Keratinocyte (primary cell): ENCODE measurements at regions not wholly inside any gene's neighbourhood (a gene's known extent, or its start where the extent isn't known, plus 50 kb on each side); places are given as distances from the start of the nearest gene placed in this dataset.

Experiments used
- DNase-seq: peaks from one replicate; pipeline ENCODE4 v3.0.0-alpha.2; 2011; ENCODE audit warnings: low read depth, missing footprints, low spot score
- FAIRE-seq: peaks from 2 replicates; lab custom pipeline; 2011; peaks lifted over from hg19 to GRCh38; lab: Jason Lieb, UNC
- H2AFZ ChIP-seq: 2 replicates; pipeline ENCODE4 v1.6.0; 2012; ENCODE audit warnings: low read length, control low read depth, inconsistent platforms; ENCODE audit not compliant: control insufficient read depth
- H3K27ac ChIP-seq: 2 replicates; pipeline ENCODE4 v1.5.1; 2011; ENCODE audit warnings: low read length; ENCODE audit not compliant: control insufficient read depth, insufficient read depth
- H3K27me3 ChIP-seq: 3 replicates; pipeline ENCODE4 v1.6.0; 2011; ENCODE audit warnings: low read length; ENCODE audit not compliant: control insufficient read depth, insufficient read depth; ENCODE audit errors: extremely low read depth
- H3K36me3 ChIP-seq, 2 experiments: 2 replicates in 1 of 2; 3 replicates in 1 of 2; pipeline ENCODE4 v1.5.1; 2011; ENCODE audit warnings: low read length in 2 of 2, mild to moderate bottlenecking in 1 of 2; ENCODE audit not compliant: control insufficient read depth in 2 of 2, insufficient read depth in 2 of 2; ENCODE audit errors: extremely low read depth in 1 of 2
- H3K4me1 ChIP-seq: 3 replicates; pipeline ENCODE4 v1.5.1; 2011; ENCODE audit warnings: low read length; ENCODE audit not compliant: control insufficient read depth, insufficient read depth; ENCODE audit errors: extremely low read depth
- H3K4me2 ChIP-seq: 3 replicates; pipeline ENCODE4 v1.6.0; 2011; ENCODE audit warnings: low read depth, low read length; ENCODE audit not compliant: control insufficient read depth, insufficient read depth; ENCODE audit errors: extremely low read depth
- H3K4me3 ChIP-seq, 3 experiments: fragments of 200-600 bp in 1 of 3; sonication (generic) in 1 of 3; 2 replicates in 2 of 3; 3 replicates in 1 of 3; pipeline ENCODE4 v1.5.1; 2011 to 2016; ENCODE audit warnings: low read length in 3 of 3, mild to moderate bottlenecking in 3 of 3, control low read depth in 2 of 3, inconsistent platforms in 1 of 3, low read depth in 1 of 3, mixed read lengths in 1 of 3, mixed run types in 1 of 3, moderate library complexity in 1 of 3; ENCODE audit not compliant: control insufficient read depth in 2 of 3, insufficient read depth in 2 of 3; ENCODE audit errors: extremely low read depth in 1 of 3
- H3K79me2 ChIP-seq: 2 replicates; pipeline ENCODE4 v1.6.0; 2012; ENCODE audit warnings: low read length; ENCODE audit not compliant: control insufficient read depth, insufficient read depth
- H3K9ac ChIP-seq: 3 replicates; pipeline ENCODE4 v1.6.0; 2011; ENCODE audit warnings: low read length; ENCODE audit not compliant: control insufficient read depth, insufficient read depth; ENCODE audit errors: extremely low read depth
- H3K9me1 ChIP-seq: 3 replicates; pipeline ENCODE4 v1.6.0; 2011; ENCODE audit warnings: low read length; ENCODE audit not compliant: control insufficient read depth, insufficient read depth; ENCODE audit errors: extremely low read depth
- H3K9me3 ChIP-seq: 2 replicates; pipeline ENCODE4 v1.5.1; 2012; ENCODE audit warnings: low read depth, low read length; ENCODE audit not compliant: control insufficient read depth
- H4K20me1 ChIP-seq: 3 replicates; pipeline ENCODE4 v1.6.0; 2011; ENCODE audit warnings: low read length; ENCODE audit not compliant: control insufficient read depth, insufficient read depth; ENCODE audit errors: extremely low read depth
- EZH2 ChIP-seq: IDR thresholded peaks from one replicate; pipeline ENCODE4 v1.6.1; 2012; ENCODE audit warnings: inconsistent platforms, mild to moderate bottlenecking, low read length, moderate library complexity
- dilution Hi-C: fragments of 300-500 bp; cut with MboI; formaldehyde crosslinking; loops from one replicate; pipeline ENCODE4 v1.7.0; 2020; ENCODE audit warnings: low sequenced_read_pairs; ENCODE audit not compliant: extremely low pct_ligation_motif_present
- TF ChIP-seq, protein P1 (sequence below), 3 experiments: IDR thresholded peaks in 1 of 3; conservative IDR thresholded peaks in 1 of 3; optimal IDR thresholded peaks in 1 of 3; 2 replicates in 2 of 3; 3 replicates in 1 of 3; pipeline versions ENCODE3 to v1.5.1; 2011; ENCODE audit warnings: low read length in 3 of 3, mild to moderate bottlenecking in 3 of 3, moderate library complexity in 2 of 3, control low read depth in 1 of 3, inconsistent platforms in 1 of 3; ENCODE audit not compliant: insufficient read depth in 2 of 3; ENCODE audit errors: extremely low read depth in 1 of 3

DNA sequence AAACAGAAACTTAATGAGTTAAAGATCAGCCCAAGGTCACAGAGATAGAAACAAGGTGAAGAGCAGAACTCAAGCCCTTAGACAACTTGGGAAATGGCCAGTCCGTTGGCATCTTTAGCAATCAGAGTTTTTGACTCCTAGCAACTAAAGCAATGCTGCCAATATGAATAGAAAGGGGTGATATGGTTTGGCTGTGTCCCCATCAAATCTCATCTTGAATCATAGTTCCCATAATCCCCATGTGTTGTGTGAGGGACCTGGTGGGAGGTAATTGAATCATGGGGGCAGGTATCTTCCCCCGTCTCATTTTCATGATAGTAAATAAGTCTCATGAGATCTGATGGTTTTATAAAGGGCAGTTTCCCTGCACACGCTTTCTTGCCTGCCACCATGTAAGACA is 170.2 kb downstream of the DDX1 start:
- no peak for TF ChIP-seq EZH2
- TF ChIP-seq, protein P1, sequence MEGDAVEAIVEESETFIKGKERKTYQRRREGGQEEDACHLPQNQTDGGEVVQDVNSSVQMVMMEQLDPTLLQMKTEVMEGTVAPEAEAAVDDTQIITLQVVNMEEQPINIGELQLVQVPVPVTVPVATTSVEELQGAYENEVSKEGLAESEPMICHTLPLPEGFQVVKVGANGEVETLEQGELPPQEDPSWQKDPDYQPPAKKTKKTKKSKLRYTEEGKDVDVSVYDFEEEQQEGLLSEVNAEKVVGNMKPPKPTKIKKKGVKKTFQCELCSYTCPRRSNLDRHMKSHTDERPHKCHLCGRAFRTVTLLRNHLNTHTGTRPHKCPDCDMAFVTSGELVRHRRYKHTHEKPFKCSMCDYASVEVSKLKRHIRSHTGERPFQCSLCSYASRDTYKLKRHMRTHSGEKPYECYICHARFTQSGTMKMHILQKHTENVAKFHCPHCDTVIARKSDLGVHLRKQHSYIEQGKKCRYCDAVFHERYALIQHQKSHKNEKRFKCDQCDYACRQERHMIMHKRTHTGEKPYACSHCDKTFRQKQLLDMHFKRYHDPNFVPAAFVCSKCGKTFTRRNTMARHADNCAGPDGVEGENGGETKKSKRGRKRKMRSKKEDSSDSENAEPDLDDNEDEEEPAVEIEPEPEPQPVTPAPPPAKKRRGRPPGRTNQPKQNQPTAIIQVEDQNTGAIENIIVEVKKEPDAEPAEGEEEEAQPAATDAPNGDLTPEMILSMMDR (optimal IDR thresholded peaks at IDR 0.05 in 1 of 3, IDR thresholded peaks at IDR 0.05 in 1 of 3, conservative IDR thresholded peaks at IDR 0.05 in 1 of 3; ENCODE audit: extremely low read depth in 1 of 3, insufficient read depth in 2 of 3, low read length in 3 of 3): no peak
- no peak for FAIRE-seq
- Histone ChIP-seq H3K4me1 (no peaks in the 10 kb centered on the region), H3K27me3 (no peaks in the 10 kb centered on the region), H4K20me1 (no peaks in the 10 kb centered on the region), H3K9me3 (no peaks in the 10 kb centered on the region), H3K36me3 (no peaks in the 10 kb centered on the region), H3K9me1 (no peaks in the 10 kb centered on the region), H3K27ac (no peak overlapping the region), H2AFZ (no peak overlapping the region), H3K9ac (no peak overlapping the region), H3K79me2 (no peaks in the 10 kb centered on the region), H3K4me2 (no peak overlapping the region), H3K4me3 (no peak overlapping the region)
- no peak for DNase-seq
- dilution Hi-C loops: no loop called here

DNA sequence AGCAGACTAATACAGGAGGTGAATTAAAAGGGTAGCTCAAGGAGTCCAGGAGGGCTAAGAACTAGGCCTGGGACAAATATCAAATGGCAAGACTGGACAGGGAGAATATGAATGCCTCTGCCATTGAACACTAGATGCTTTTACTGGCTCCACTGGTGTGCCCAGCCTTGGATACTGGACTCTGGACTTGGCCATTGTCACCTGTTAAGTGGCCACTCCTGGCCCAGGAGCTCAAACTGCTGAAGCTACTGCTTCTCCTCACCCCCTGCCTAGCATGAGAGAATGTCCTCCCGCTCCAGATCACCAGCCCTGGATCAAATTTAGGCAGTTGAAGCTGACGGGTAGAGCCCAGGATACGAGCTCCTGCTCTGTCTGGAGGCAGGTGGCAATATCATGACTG is 170.8 kb downstream of the DDX1 start:
- no peaks in the 10 kb centered on the region for H3K4me1 ChIP-seq

More for the DNA sequence above, 170.8 kb downstream of the DDX1 start:
- Histone ChIP-seq H4K20me1 (no peaks in the 10 kb centered on the region), H3K36me3 (no peaks in the 10 kb centered on the region), H3K4me2 (no peak overlapping the region), H3K27me3 (no peaks in the 10 kb centered on the region), H3K9me3 (no peaks in the 10 kb centered on the region), H3K9ac (no peak overlapping the region), H3K9me1 (no peaks in the 10 kb centered on the region), H2AFZ (no peak overlapping the region), H3K4me3 (no peak overlapping the region), H3K79me2 (no peaks in the 10 kb centered on the region), H3K27ac (no peak overlapping the region)
- TF ChIP-seq, protein P1 (optimal IDR thresholded peaks at IDR 0.05 in 1 of 3, IDR thresholded peaks at IDR 0.05 in 1 of 3, conservative IDR thresholded peaks at IDR 0.05 in 1 of 3; ENCODE audit: extremely low read depth in 1 of 3, insufficient read depth in 2 of 3, low read length in 3 of 3): no peak
- TF ChIP-seq EZH2: no peak
- dilution Hi-C loops: no loop called here
- DNase-seq (no peak), FAIRE-seq (no peak)
